Pancreas (tissue), 10 donors: ENCODE measurements at regions not wholly inside any gene's neighbourhood (a gene's known extent, or its start where the extent isn't known, plus 50 kb on each side); places are given as distances from the start of the nearest gene placed in this dataset.

ENCODE experiments used
- ATAC-seq, 4 donors: fragments of 200-7000 bp; cut with Tn5 transposase; one replicate each; pipeline versions ENCODE4 v1.8.0 to v1.9.1; 2020; ENCODE audit warnings: mild to moderate bottlenecking in 4 of 4, moderate library complexity in 4 of 4
- DNase-seq, 6 donors: peaks; one replicate each; pipeline ENCODE4 v3.0.0-alpha.2; 2020
- FAIRE-seq: peaks from 2 replicates; lab custom pipeline; 2012; peaks lifted over from hg19 to GRCh38; lab: Jason Lieb, UNC
- H3K27ac ChIP-seq, 4 donors: fragments of 200-600 bp; sonication (generic); 1 replicate in 3 of 4; 2 replicates in 1 of 4; pipeline versions ENCODE4 v1.5.0 to v1.8.0; 2020
- H3K27me3 ChIP-seq, 4 donors: fragments of 200-600 bp; one replicate each; pipeline ENCODE4 v1.8.0; 2021
- H3K36me3 ChIP-seq, 3 donors: fragments of 200-600 bp; sonication (generic) in 1 of 3; one replicate each; pipeline versions ENCODE4 v1.5.0 to v1.8.0; 2020 to 2021
- H3K4me1 ChIP-seq, 3 donors: fragments of 200-600 bp; one replicate each; pipeline ENCODE4 v1.8.0; 2021
- H3K4me3 ChIP-seq, 4 donors: fragments of 200-600 bp; sonication (generic) in 2 of 4; one replicate each; pipeline versions ENCODE4 v1.5.0 to v1.8.0; 2020 to 2021
- H3K9me3 ChIP-seq, 4 donors: fragments of 200-600 bp; one replicate each; pipeline ENCODE4 v1.8.0; 2021
- WGBS, 2 donors: extraction: QIAGEN DNeasy Blood & Tissue Kit; methylation state at CpG; one replicate each; pipeline ENCODE4 v1.1.7; 2013; 5-methylcytosine and 5-hydroxymethylcytosine counted together
- intact Hi-C, 3 donors: fragments of 100-400 bp; cut with DNase I; formaldehyde crosslinking; loops; one replicate each; pipeline versions ENCODE4 v1.11.1 to v1.14.2; 2022
- TF ChIP-seq, protein P1 (sequence below), 4 donors: fragments of 200-600 bp; sonication (generic) in 3 of 4; IDR thresholded peaks; one replicate each; pipeline versions ENCODE4 v1.5.0 to v1.8.0; 2021; ENCODE audit warnings: antibody characterized with exemption in 4 of 4
- donor health status: healthy with polysubstance abuse.
- donor health status: DM: no; HTN: no; CAD: no; lungs with moderate emphysema.
- donor health status: DM: no; HTN: no; CAD: no.
- donor health status: control.
- donor health status: control.
- donor health status: Bipolar disorder and iron deficiency.
- donor health status: DM: yes; HTN: yes; CAD: no.
- donor health status: DM: no; HTN: no; CAD: no.
- donor health status: DM: no; HTN: no; CAD: no.
- donor health status: DM: yes; HTN: yes; CAD: no.

DNA sequence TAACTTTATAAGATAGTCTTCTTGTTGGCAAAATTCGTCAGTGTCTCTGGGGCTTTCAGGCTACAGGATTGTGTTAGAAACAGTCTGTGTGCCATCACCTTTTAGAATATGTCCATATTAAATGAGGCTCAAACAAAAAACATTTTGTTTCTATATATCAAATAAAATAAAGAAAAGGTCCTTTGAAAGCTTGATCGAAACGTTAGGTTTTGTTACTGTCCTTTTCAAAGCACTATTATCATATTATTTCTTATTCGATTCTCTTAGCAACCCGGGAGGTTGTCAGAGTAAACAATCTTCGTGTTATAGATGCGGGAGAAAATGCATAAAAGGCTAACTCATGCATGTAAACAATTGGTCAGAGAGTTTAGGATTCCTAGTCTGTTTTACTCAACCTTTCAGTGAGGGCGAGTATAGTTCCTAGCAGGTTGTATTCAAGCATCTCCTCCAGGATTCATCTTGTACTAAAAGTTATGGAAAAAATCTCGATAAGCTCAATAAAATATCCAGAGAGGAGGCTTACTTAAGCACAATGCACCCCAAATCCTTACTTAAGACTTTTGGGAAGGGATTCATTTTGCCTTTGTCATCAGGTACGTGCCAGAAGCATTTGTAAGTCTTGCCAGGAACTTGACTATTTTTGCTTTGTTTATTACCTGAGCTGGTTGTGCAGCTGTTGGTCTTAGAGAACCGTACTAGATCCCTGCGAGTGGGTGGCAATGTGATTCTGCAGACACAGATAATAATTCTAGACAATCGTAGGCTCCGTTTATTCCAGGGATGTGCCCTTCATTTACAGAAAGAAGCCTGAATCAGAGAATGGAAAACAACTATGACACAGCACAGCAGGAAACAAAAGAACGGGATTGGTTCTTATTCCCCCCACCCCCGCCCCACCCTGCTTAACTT lies 159.6 kb upstream of the ZNF217 start:
- intact Hi-C loops = no loop called here
- 66 to 69% methylated on average over 16 of the region's 16 CpGs for WGBS, 2 donors
- no peak overlapping the region for H3K4me3 ChIP-seq
- TF ChIP-seq, protein P1, sequence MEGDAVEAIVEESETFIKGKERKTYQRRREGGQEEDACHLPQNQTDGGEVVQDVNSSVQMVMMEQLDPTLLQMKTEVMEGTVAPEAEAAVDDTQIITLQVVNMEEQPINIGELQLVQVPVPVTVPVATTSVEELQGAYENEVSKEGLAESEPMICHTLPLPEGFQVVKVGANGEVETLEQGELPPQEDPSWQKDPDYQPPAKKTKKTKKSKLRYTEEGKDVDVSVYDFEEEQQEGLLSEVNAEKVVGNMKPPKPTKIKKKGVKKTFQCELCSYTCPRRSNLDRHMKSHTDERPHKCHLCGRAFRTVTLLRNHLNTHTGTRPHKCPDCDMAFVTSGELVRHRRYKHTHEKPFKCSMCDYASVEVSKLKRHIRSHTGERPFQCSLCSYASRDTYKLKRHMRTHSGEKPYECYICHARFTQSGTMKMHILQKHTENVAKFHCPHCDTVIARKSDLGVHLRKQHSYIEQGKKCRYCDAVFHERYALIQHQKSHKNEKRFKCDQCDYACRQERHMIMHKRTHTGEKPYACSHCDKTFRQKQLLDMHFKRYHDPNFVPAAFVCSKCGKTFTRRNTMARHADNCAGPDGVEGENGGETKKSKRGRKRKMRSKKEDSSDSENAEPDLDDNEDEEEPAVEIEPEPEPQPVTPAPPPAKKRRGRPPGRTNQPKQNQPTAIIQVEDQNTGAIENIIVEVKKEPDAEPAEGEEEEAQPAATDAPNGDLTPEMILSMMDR (IDR thresholded peaks at IDR 0.05) = no peak
- no peaks in the 10 kb centered on the region for H3K9me3 ChIP-seq
- H3K27ac ChIP-seq = no peak overlapping the region
- H3K27me3 ChIP-seq = no peaks in the 10 kb centered on the region
- DNase-seq (no peak), ATAC-seq (peak; percentile 23 to 61 (median 34)), FAIRE-seq (no peak)
- H3K4me1 ChIP-seq = peaks cover 0 to 18% (median 10%) of the 10 kb centered on the region in 3 donors
- no peaks in the 10 kb centered on the region for H3K36me3 ChIP-seq

DNA sequence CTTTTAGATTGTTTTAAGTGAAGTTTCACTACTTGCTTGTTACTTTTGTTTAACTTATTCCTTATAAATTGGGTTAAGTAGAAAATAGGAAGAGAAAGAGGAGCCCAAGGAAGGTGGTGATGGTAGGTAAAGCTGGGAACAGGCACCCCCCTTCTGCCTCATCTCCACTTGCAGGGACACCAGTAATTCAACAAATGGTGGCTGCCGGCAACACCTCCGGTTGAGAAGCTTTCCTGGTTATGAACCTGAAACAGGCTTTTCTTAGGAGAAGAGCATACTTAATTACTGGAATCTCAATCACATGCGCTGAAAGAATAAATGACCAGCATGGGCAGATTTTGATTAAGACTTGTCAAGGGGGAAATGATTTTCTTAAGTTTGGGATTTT lies 158.9 kb upstream of the ZNF217 start:
- TF ChIP-seq, protein P1 (IDR thresholded peaks at IDR 0.05) = no peak
- no peak for DNase-seq
- intact Hi-C loops = no loop called here
- no peak for FAIRE-seq
- no peaks in the 10 kb centered on the region for H3K27me3 ChIP-seq
- no peak for ATAC-seq
- peak overlapping the region in 1 of 4 donors; percentile 44 for H3K27ac ChIP-seq
- H3K4me3 ChIP-seq = no peak overlapping the region
- no peaks in the 10 kb centered on the region for H3K36me3 ChIP-seq
- no peaks in the 10 kb centered on the region for H3K9me3 ChIP-seq
- WGBS, 2 donors = 95 to 97% methylated on average over 3 of the region's 3 CpGs
- H3K4me1 ChIP-seq = peaks cover 0 to 18% (median 10%) of the 10 kb centered on the region in 3 donors

DNA sequence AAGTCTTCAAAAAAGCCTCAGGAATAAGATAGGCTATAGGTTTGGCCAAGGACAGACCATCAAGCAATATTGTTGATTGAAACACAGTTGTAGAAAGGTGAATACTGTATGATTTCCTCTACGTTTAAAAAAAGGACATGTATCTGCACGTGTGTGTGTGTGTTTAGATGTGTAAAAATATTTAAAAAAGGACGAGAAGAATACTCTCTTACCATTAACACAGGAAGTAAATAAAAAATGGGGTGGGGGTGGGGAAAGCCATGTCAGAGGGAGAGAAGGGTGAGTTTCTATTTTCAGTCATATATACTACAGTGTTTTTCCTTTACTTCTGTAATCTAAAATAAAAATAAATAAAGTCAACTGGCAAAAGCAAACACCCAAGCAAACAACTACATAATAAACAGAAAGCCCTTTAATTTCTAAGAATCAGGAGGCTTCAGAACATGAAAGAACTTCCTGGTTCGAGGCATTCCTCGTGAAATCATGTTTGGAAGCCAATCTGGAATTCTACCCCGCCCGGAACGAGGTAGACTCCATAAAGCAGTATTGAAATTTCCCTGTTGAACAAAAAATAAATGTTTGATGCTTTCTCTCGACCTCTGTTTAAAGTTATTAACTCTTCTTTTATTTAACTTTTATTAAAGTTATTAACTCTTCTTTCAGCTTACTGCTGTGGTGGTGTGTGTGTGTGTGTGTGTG lies 158.1 kb upstream of the ZNF217 start:
- 21 to 31% methylated on average over 9 of the region's 9 CpGs for WGBS, 2 donors
- Histone ChIP-seq H3K4me3 (no peak overlapping the region), H3K4me1 (peaks cover 0 to 18% (median 10%) of the 10 kb centered on the region in 3 donors), H3K27ac (peak overlapping the region in 1 of 4 donors; percentile 44), H3K9me3 (no peaks in the 10 kb centered on the region), H3K27me3 (no peaks in the 10 kb centered on the region), H3K36me3 (no peaks in the 10 kb centered on the region)
- TF ChIP-seq, protein P1 (IDR thresholded peaks at IDR 0.05) = no peak
- ATAC-seq (peak in 3 of 4 donors; percentile 49 to 53 (median 51)), DNase-seq (no peak), FAIRE-seq (no peak)
- intact Hi-C loops = no loop called here

DNA sequence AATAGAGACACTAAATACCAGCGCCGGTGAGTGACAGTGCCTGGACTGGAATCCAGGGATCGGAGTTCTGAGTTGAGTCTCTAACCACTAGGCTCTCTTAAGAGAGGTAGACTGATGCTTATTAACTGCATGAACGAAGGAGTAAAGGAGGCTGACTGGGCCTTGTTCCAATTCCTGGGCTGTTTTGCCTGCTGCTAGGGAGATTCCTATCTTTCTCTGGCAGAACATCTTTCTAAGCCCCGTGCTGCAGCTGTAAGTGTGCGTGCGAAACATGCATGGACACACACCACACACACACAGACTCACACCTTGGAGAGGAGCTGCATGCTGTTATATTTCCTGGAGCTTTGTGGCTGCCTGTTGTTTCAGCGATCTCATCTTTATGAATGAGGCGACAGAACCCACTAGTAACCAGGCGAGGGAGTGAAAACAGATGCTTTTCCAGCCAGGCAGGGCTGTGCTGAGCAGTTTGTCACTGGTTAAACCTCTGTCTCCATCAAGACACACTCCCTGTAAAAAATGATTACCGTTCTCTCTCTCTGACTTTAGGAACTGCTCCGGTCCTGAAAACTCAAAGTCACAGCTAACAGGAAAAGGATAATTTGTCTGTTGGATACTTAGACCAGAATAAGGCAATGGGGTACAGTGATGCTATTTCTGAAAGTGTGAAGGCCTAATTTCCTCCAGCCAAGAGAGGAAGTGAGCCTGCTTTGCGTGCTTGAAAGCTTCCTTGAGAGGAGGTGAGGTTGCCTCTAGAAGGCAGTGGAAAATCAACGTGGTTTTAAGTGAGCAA lies 157.4 kb upstream of the ZNF217 start:
- FAIRE-seq (no peak), ATAC-seq (peak in 3 of 4 donors; percentile 39 to 49 (median 41)), DNase-seq (no peak)
- Histone ChIP-seq H3K4me1 (peaks cover 0 to 18% (median 10%) of the 10 kb centered on the region in 3 donors), H3K36me3 (no peaks in the 10 kb centered on the region), H3K4me3 (no peak overlapping the region), H3K27me3 (no peaks in the 10 kb centered on the region), H3K27ac (peak overlapping the region in 1 of 4 donors; percentile 44), H3K9me3 (no peaks in the 10 kb centered on the region)
- WGBS, 2 donors = 71 to 78% methylated on average over 14 of the region's 14 CpGs
- TF ChIP-seq, protein P1 (IDR thresholded peaks at IDR 0.05) = no peak
- intact Hi-C loops = no loop called here
